DND-41 (cell line): ENCODE measurements at regions not wholly inside any gene's neighbourhood (a gene's known extent, or its start where the extent isn't known, plus 50 kb on each side); places are given as distances from the start of the nearest gene placed in this dataset.

ENCODE experiments used
- ATAC-seq: fragments of 200-7000 bp; cut with Tn5 transposase; 3 replicates; pipeline ENCODE4 v1.9.1; 2021; ENCODE audit warnings: low read depth; ENCODE audit not compliant: insufficient read depth
- DNase-seq: peaks from one replicate; pipeline ENCODE4 v3.0.0-alpha.2; 2020
- H2AFZ ChIP-seq: 2 replicates; pipeline ENCODE4 v1.6.0; 2012; ENCODE audit warnings: low read depth, low read length
- H3K27ac ChIP-seq: 2 replicates; pipeline ENCODE4 v1.5.1; 2012; ENCODE audit warnings: low read length, inconsistent platforms
- H3K27me3 ChIP-seq: fragments of 200-600 bp; sonication (generic); 2 replicates; pipeline ENCODE4 v1.6.0; 2012; ENCODE audit warnings: low read length, mild to moderate bottlenecking, inconsistent platforms; ENCODE audit not compliant: insufficient read depth, poor library complexity
- H3K36me3 ChIP-seq: 2 replicates; pipeline ENCODE4 v1.5.1; 2012; ENCODE audit warnings: low read length, inconsistent platforms; ENCODE audit not compliant: insufficient read depth
- H3K4me1 ChIP-seq: 2 replicates; pipeline ENCODE4 v1.5.1; 2012; ENCODE audit warnings: mild to moderate bottlenecking, low read length; ENCODE audit not compliant: insufficient read depth
- H3K4me2 ChIP-seq: 2 replicates; pipeline ENCODE4 v1.6.0; 2012; ENCODE audit warnings: mild to moderate bottlenecking, moderate library complexity, low read length, inconsistent platforms; ENCODE audit not compliant: insufficient read depth
- H3K4me3 ChIP-seq, 2 experiments: fragments of 200-600 bp in 1 of 2; shearing (Covaris generic) in 1 of 2; 2 replicates each; pipeline ENCODE4 v1.5.1; 2012 to 2016; ENCODE audit warnings: inconsistent platforms in 2 of 2, low read length in 2 of 2, mild to moderate bottlenecking in 2 of 2, low read depth in 1 of 2, moderate library complexity in 1 of 2
- H3K79me2 ChIP-seq: 2 replicates; pipeline ENCODE4 v1.6.0; 2012; ENCODE audit warnings: low read length, inconsistent platforms; ENCODE audit not compliant: insufficient read depth
- H3K9ac ChIP-seq: 2 replicates; pipeline ENCODE4 v1.6.0; 2012; ENCODE audit warnings: low read depth, mild to moderate bottlenecking, inconsistent platforms, low read length, moderate library complexity
- H3K9me3 ChIP-seq: 2 replicates; pipeline ENCODE4 v1.5.1; 2012; ENCODE audit warnings: low read length, moderate library complexity, mild to moderate bottlenecking, inconsistent platforms; ENCODE audit not compliant: insufficient read depth, severe bottlenecking
- H4K20me1 ChIP-seq: 2 replicates; pipeline ENCODE4 v1.6.0; 2012; ENCODE audit warnings: low read length; ENCODE audit not compliant: insufficient read depth
- EZH2 ChIP-seq: IDR thresholded peaks from 3 replicates; pipeline ENCODE4 v1.6.1; 2012; ENCODE audit warnings: borderline replicate concordance, low read depth, mild to moderate bottlenecking, moderate library complexity, low read length, inconsistent platforms; ENCODE audit not compliant: severe bottlenecking
- TF ChIP-seq, protein P1 (sequence below): IDR thresholded peaks from 2 replicates; pipeline ENCODE4 v1.5.1; 2012; ENCODE audit warnings: borderline replicate concordance, low read length, moderate library complexity, mild to moderate bottlenecking; ENCODE audit not compliant: poor library complexity, severe bottlenecking; ENCODE audit errors: extremely low read depth

GRCh38 chr7:41899823-41900433, 197.0 kb upstream of the INHBA start:
- no peak for ATAC-seq
- H4K20me1 ChIP-seq, result no peaks in the 10 kb centered on the region
- no peak overlapping the region for H3K4me3 ChIP-seq

DNA sequence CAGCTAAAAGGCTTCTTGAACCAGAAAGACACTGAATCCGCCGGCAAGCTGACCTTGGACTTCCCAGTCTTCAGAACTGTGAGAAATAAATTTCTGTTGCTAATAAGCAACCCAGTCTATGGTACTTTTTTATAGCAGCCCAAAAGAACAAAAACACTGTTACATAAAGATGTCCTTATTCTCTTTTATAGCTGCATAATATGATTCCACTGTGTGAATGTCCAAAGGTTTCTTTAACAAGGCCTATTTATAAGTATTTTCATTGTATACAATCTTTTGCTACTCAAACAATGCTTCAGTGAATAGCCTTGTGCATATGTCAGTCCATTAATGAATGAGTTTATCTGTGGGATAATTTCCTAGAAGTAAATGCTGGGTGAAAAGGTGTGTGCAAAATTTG, 190.8 kb upstream of the INHBA start:
- Histone ChIP-seq H3K27ac (no peak overlapping the region), H3K4me2 (no peak overlapping the region), H3K4me3 (no peak overlapping the region), H2AFZ (no peak overlapping the region), H3K9me3 (no peaks in the 10 kb centered on the region), H3K27me3 (peaks cover 3% of the 10 kb centered on the region), H3K36me3 (no peaks in the 10 kb centered on the region), H3K79me2 (no peaks in the 10 kb centered on the region), H3K9ac (no peak overlapping the region), H4K20me1 (no peaks in the 10 kb centered on the region), H3K4me1 (no peaks in the 10 kb centered on the region)
- DNase-seq (no peak), ATAC-seq (no peak)
- TF ChIP-seq, protein P1, sequence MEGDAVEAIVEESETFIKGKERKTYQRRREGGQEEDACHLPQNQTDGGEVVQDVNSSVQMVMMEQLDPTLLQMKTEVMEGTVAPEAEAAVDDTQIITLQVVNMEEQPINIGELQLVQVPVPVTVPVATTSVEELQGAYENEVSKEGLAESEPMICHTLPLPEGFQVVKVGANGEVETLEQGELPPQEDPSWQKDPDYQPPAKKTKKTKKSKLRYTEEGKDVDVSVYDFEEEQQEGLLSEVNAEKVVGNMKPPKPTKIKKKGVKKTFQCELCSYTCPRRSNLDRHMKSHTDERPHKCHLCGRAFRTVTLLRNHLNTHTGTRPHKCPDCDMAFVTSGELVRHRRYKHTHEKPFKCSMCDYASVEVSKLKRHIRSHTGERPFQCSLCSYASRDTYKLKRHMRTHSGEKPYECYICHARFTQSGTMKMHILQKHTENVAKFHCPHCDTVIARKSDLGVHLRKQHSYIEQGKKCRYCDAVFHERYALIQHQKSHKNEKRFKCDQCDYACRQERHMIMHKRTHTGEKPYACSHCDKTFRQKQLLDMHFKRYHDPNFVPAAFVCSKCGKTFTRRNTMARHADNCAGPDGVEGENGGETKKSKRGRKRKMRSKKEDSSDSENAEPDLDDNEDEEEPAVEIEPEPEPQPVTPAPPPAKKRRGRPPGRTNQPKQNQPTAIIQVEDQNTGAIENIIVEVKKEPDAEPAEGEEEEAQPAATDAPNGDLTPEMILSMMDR, result no peak
- no peak for TF ChIP-seq EZH2

More at GRCh38 chr7:41899823-41900433, 197.0 kb upstream of the INHBA start:
- H3K9ac ChIP-seq, result no peak overlapping the region
- no peaks in the 10 kb centered on the region for H3K36me3 ChIP-seq
- no peak overlapping the region for H3K27ac ChIP-seq
- H3K79me2 ChIP-seq, result no peaks in the 10 kb centered on the region
- H3K27me3 ChIP-seq, result peaks cover 7% of the 10 kb centered on the region
- no peak overlapping the region for H3K4me2 ChIP-seq
- H2AFZ ChIP-seq, result no peak overlapping the region
- DNase-seq, result no peak
- no peaks in the 10 kb centered on the region for H3K4me1 ChIP-seq
- H3K9me3 ChIP-seq, result no peaks in the 10 kb centered on the region
- TF ChIP-seq EZH2, result no peak
- TF ChIP-seq, protein P1, result no peak

DNA sequence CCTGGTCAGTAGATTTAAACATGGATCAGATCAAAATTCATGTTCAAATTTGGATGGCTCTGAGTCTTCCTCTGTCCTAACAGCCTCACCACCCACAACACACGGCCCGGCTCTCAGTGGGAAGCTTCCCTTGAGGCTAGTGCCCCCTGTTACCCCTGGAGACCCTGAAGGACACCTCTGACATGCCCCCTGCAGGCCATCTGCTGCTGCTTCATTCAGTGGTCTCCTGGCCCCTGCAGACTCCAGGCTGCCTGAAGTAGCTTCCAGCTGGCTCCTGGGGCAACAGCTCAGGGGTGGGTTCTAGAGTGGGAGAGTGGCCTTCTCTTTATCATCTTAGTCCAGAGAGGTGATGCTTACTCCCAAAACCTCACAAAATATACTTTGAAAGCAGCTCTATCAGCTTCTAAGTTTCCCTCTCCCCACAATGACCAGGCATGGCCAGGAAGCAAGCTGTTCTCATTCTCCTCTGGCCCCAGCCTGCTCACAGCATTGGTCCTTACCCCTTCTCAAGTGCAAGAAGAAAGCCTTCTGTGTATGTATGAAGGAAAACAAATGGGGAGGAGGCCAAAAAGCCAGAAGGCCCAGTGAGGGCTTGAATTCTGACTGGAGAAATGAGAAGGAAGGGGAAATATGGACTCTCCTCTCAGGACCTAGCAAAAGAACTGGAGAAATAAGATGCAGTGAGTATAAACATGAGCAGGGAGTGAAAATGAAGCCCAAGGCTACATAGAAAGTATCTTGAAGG, 189.6 kb upstream of the INHBA start:
- Histone ChIP-seq H3K79me2 (no peaks in the 10 kb centered on the region), H3K9ac (no peak overlapping the region), H3K4me2 (no peak overlapping the region), H3K36me3 (no peaks in the 10 kb centered on the region), H3K4me1 (no peaks in the 10 kb centered on the region), H3K4me3 (no peak overlapping the region), H3K27ac (no peak overlapping the region), H3K27me3 (peaks cover 3% of the 10 kb centered on the region), H3K9me3 (no peaks in the 10 kb centered on the region), H4K20me1 (no peaks in the 10 kb centered on the region), H2AFZ (no peak overlapping the region)
- ATAC-seq (0 out of 3 replicates have a peak, but pooled peaks have one; percentile 40), DNase-seq (peak; percentile 8)
- no peak for TF ChIP-seq EZH2
- TF ChIP-seq, protein P1, result peak; percentile 40
